NB4 (cell line): ENCODE measurements at regions not wholly inside any gene's neighbourhood (a gene's known extent, or its start where the extent isn't known, plus 50 kb on each side); places are given as distances from the start of the nearest gene placed in this dataset.
A peak's percentile ranks its signal among the peaks of the same experiment; 100 is the strongest.

Source experiments
- DNase-seq: peaks from one replicate; pipeline ENCODE4 v3.0.0; 2010; ENCODE audit warnings: low read depth
- H3K4me3 ChIP-seq: one replicate; pipeline ENCODE4 v1.5.1; 2011; ENCODE audit warnings: mild to moderate bottlenecking, low read depth, low read length, moderate library complexity
- MYC ChIP-seq: IDR thresholded peaks from 2 replicates; pipeline ENCODE4 v1.6.1; 2011; ENCODE audit warnings: low read depth, low read length
- POLR2A ChIP-seq: IDR thresholded peaks from 2 replicates; pipeline ENCODE4 v1.6.1; 2011; ENCODE audit warnings: mild to moderate bottlenecking; ENCODE audit not compliant: insufficient read length; ENCODE audit errors: extremely low read depth
- TF ChIP-seq, protein P1 (sequence below): IDR thresholded peaks from one replicate; pipeline ENCODE4 v1.5.1; 2012; ENCODE audit warnings: low read depth, low read length
- TF ChIP-seq, protein P2 (sequence below): IDR thresholded peaks from 2 replicates; pipeline ENCODE4 v1.6.1; 2011; ENCODE audit warnings: low read depth, low read length

DNA sequence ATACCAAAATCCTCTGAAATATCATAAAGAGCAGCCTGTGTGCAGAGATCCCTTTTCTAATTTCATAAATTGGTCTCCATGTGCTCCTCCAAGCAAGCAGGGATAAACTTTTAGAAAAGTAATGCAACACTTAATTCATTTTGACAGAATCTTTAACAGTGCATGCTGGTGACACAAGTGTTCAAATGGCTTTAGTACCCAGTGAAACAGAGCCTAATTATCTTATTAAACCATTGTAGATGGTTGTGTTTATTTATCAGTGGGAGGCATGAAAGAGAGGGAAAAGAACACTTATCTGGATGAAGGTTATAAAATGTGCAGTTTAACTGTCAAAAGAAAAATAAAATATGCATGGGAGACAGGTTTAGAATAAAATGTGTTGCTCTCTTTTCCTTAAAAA, 945.0 kb upstream of the PCDH20 start:
- TF ChIP-seq, protein P1, sequence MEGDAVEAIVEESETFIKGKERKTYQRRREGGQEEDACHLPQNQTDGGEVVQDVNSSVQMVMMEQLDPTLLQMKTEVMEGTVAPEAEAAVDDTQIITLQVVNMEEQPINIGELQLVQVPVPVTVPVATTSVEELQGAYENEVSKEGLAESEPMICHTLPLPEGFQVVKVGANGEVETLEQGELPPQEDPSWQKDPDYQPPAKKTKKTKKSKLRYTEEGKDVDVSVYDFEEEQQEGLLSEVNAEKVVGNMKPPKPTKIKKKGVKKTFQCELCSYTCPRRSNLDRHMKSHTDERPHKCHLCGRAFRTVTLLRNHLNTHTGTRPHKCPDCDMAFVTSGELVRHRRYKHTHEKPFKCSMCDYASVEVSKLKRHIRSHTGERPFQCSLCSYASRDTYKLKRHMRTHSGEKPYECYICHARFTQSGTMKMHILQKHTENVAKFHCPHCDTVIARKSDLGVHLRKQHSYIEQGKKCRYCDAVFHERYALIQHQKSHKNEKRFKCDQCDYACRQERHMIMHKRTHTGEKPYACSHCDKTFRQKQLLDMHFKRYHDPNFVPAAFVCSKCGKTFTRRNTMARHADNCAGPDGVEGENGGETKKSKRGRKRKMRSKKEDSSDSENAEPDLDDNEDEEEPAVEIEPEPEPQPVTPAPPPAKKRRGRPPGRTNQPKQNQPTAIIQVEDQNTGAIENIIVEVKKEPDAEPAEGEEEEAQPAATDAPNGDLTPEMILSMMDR = no peak
- TF ChIP-seq, protein P2, sequence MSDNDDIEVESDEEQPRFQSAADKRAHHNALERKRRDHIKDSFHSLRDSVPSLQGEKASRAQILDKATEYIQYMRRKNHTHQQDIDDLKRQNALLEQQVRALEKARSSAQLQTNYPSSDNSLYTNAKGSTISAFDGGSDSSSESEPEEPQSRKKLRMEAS = no peak
- TF ChIP-seq MYC (no peak), POLR2A (no peak)
- no peak for DNase-seq
- H3K4me3 ChIP-seq = no peak overlapping the region

DNA sequence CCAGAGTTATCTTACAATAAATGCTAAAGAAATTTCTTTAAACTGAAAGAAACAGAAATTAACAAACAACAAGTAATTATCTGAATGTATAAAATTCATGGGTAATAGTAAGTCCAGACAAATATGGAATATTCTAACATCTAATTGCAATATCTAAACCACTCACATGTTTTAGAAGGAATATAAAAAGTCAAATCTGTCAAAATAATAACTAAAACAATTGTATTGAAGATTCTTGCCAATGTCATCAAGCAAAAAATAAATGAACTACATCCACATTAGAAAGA, 942.9 kb upstream of the PCDH20 start:
- TF ChIP-seq, protein P1 = no peak
- TF ChIP-seq, protein P2 = no peak
- TF ChIP-seq MYC (no peak), POLR2A (no peak)
- no peak for DNase-seq
- H3K4me3 ChIP-seq = no peak overlapping the region

DNA sequence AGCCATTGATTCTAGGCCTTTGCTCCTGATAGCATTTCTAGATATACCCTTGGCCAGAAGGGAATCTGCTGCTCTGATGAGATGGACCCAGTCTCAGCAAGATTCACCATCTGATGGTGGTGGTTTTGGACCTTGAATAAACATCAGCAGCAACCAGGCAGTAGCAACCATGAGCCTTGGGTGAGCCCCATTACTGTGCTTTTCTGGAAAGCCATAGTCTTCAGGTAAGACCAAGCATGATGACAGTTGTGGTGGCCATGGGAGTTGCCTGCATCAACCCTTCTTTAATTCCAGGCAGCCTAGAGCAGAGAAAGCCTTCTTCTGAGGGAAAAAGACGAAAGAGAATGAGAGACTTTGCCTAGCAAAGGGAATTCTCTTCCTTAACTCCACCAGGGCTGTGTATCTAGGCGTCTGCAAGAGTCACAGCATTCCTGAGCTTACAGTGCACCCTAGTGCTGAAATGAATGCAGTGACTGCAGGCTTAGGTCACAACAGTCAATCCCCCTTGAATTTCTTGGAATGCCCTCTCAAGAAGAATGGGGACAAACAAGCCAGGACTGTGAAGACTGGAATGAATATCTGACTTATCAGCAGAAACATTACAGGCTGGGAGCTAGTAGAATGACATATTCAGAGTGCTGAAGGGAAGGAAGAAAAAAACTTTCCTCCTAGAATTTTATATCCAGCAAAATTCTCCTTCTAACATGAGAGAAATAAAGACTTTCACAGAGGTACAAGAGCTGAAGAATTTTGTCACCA, 942.4 kb upstream of the PCDH20 start:
- DNase-seq = peak; percentile 58
- H3K4me3 ChIP-seq = no peak overlapping the region
- TF ChIP-seq, protein P1 = peak; percentile 46
- TF ChIP-seq POLR2A = no peak

DNA sequence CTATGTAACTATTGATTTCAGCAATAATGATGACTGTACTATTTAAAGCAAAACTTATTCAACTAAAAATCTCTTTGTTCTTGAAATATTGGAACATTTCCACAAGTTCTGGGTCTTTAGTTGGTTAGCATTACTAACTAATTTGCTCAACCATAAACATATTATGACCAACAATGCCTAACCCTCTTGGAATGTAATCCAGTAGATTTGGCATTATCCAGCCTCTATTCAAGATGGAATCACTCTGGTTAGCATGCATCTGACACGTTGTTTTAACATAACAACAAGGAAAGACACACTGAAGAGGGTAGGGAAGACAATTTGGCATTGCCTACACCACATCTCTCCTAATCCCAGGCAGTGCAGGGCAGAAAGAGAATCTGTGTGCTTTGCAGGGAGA, 941.3 kb upstream of the PCDH20 start:
- H3K4me3 ChIP-seq = no peak overlapping the region
- TF ChIP-seq POLR2A (no peak), MYC (no peak)
- TF ChIP-seq, protein P1 = no peak
- TF ChIP-seq, protein P2 = no peak
- DNase-seq = no peak

DNA sequence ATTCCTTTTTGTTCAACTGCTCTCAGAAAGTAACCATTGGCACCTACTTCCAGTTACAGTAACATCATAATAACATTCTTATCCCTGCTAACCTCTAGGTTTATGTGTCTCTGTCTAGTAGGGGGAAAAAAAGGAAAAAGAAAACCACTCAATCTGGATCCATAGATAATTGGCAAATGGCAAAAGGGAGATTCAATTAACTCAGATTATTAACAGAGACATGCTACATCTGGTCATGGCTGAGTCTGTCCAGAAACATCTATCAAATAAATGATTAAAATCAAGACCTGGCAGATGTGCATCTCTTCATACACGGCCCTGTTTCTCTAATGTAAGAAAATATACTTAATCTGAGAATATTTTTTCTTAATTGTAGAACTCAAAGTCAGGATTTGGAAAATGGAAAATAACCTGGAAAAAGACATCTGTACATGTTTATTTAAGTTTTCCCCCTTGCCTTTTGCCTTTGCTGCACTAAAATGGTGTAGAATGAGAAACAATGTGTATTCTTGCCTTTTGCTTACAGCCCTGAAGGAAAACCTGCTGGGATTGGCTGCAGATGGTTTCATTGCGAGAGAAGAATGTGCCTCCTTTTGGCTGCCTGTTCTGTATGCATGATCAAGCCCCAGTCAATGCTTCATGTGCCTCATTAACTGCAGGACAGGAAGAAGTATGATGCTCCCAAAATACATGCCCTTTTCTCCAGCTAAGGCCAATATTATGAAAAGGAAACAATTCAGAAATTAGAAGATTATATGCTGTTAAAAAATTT, 921.6 kb upstream of the PCDH20 start:
- DNase-seq = no peak
- no peak overlapping the region for H3K4me3 ChIP-seq
- TF ChIP-seq, protein P1 = no peak
- TF ChIP-seq MYC = no peak

DNA sequence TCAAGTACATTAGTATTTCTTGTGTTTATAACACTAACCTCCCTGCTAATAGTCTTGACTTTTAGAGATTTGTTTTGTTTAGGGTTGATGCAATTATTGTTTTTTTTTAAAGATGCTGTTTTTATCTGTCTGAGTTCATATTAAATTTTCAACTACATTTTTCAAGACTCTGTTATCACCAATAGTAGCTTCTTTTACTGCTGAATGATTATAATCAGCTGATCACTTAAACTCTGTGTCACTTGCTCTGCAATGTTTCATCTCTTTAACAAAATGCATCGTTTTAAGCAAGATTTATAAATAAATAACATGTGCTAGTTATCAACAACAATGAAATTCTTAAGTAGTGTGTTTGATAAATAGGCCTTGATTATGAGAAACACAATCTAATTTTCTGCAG, 920.9 kb upstream of the PCDH20 start:
- no peak overlapping the region for H3K4me3 ChIP-seq
- DNase-seq = no peak
- TF ChIP-seq MYC (no peak), POLR2A (no peak)
- TF ChIP-seq, protein P2 = no peak
- TF ChIP-seq, protein P1 = no peak
